Loucy (cell line): ENCODE measurements at regions not wholly inside any gene's neighbourhood (a gene's known extent, or its start where the extent isn't known, plus 50 kb on each side); places are given as distances from the start of the nearest gene placed in this dataset.

Experiments used
- H2AFZ ChIP-seq: fragments of 200-600 bp; sonication (generic); 2 replicates; pipeline ENCODE4 v1.6.0; 2016; ENCODE audit warnings: antibody characterized with exemption, mild to moderate bottlenecking, low read length, moderate library complexity
- H3F3A ChIP-seq: fragments of 200-600 bp; 2 replicates; pipeline ENCODE4 v1.6.0; 2016; ENCODE audit warnings: antibody characterized with exemption, low read depth, mild to moderate bottlenecking
- H3K27me3 ChIP-seq: fragments of 200-600 bp; sonication (generic); 2 replicates; pipeline ENCODE4 v1.6.1; 2014; ENCODE audit warnings: low read length, mild to moderate bottlenecking; ENCODE audit not compliant: insufficient read depth, poor library complexity, severe bottlenecking
- H3K36me3 ChIP-seq: fragments of 200-600 bp; sonication (generic); 2 replicates; pipeline ENCODE4 v1.6.1; 2016; ENCODE audit warnings: low read length; ENCODE audit not compliant: insufficient read depth
- H3K4me1 ChIP-seq: fragments of 200-600 bp; sonication (generic); 2 replicates; pipeline ENCODE4 v1.5.1; 2014; ENCODE audit warnings: low read length, mild to moderate bottlenecking; ENCODE audit not compliant: insufficient read depth, poor library complexity, severe bottlenecking
- H3K4me2 ChIP-seq: fragments of 200-600 bp; sonication (generic); 2 replicates; pipeline ENCODE4 v1.6.0; 2014; ENCODE audit warnings: antibody characterized with exemption, low read length, low read depth, mild to moderate bottlenecking; ENCODE audit not compliant: poor library complexity, severe bottlenecking
- H3K4me3 ChIP-seq: fragments of 200-600 bp; sonication (generic); 2 replicates; pipeline ENCODE4 v1.5.1; 2014; ENCODE audit warnings: low read length, mild to moderate bottlenecking, mixed read lengths; ENCODE audit not compliant: poor library complexity, severe bottlenecking
- H3K79me2 ChIP-seq: fragments of 200-600 bp; sonication (generic); 2 replicates; pipeline ENCODE4 v1.6.1; 2014; ENCODE audit warnings: low read length; ENCODE audit not compliant: insufficient read depth
- H3K9ac ChIP-seq: fragments of 200-600 bp; sonication (generic); 2 replicates; pipeline ENCODE4 v1.6.0; 2014; ENCODE audit warnings: mild to moderate bottlenecking, low read depth, low read length, moderate library complexity; ENCODE audit not compliant: poor library complexity, severe bottlenecking
- H3K9me2 ChIP-seq: fragments of 200-600 bp; sonication (generic); replicated peaks from 2 replicates; pipeline ENCODE4 v1.6.1; 2016; ENCODE audit warnings: low read depth, low read length, mixed read lengths
- H3K9me3 ChIP-seq: fragments of 200-600 bp; sonication (generic); 2 replicates; pipeline ENCODE4 v1.6.1; 2014; ENCODE audit warnings: mild to moderate bottlenecking, antibody characterized with exemption, low read length, low read depth; ENCODE audit not compliant: insufficient read depth
- H4K20me1 ChIP-seq: fragments of 200-600 bp; sonication (generic); 2 replicates; pipeline ENCODE4 v1.6.0; 2014; ENCODE audit warnings: antibody characterized with exemption, low read length, mild to moderate bottlenecking; ENCODE audit not compliant: insufficient read depth, poor library complexity, severe bottlenecking
- EZH2phosphoT487 ChIP-seq: fragments of 200-600 bp; IDR thresholded peaks from 2 replicates; pipeline ENCODE4 v1.6.1; 2018; ENCODE audit warnings: antibody characterized with exemption, mild to moderate bottlenecking, moderate library complexity, borderline replicate concordance
- TF ChIP-seq, protein P1 (sequence below): fragments of 200-600 bp; sonication (generic); conservative IDR thresholded peaks from 2 replicates; pipeline ENCODE4 v1.5.1; 2014; ENCODE audit warnings: mild to moderate bottlenecking, antibody characterized with exemption, low read length

DNA sequence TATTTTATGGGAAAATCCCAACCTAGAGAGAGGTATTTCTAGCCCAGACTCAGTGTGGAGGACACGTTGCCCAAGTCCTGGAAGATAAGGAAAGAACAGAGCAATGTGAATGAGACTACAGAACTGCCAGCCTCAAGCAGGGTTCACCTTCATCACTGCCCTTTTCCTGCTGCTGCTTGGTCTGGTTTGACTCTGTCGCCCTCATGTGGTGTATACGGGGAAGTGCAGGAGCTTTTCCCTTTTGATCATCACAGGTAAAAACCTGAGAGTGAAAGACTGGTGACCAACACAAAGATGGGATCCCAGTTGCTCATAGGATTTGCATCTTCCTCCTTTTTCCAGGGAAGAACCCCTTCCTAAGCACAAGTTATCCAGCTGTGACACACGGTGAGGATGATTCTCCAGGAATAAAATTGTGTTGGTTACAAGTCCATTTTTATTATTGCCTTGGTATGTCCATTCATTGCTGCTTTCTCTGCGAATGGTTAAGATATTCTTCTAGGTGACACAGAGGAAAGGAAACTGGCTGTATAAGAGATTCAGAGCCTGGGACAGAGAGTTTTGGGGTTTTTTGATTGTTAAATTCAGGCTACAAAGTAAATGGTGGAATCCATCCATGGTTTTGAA lies 89.5 kb upstream of the CD53 start:
- no peak overlapping the region for H3K4me2 ChIP-seq
- TF ChIP-seq, protein P1, sequence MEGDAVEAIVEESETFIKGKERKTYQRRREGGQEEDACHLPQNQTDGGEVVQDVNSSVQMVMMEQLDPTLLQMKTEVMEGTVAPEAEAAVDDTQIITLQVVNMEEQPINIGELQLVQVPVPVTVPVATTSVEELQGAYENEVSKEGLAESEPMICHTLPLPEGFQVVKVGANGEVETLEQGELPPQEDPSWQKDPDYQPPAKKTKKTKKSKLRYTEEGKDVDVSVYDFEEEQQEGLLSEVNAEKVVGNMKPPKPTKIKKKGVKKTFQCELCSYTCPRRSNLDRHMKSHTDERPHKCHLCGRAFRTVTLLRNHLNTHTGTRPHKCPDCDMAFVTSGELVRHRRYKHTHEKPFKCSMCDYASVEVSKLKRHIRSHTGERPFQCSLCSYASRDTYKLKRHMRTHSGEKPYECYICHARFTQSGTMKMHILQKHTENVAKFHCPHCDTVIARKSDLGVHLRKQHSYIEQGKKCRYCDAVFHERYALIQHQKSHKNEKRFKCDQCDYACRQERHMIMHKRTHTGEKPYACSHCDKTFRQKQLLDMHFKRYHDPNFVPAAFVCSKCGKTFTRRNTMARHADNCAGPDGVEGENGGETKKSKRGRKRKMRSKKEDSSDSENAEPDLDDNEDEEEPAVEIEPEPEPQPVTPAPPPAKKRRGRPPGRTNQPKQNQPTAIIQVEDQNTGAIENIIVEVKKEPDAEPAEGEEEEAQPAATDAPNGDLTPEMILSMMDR, result peak; percentile 97
- TF ChIP-seq EZH2phosphoT487, result no peak
- H3K36me3 ChIP-seq, result 0 out of 2 replicates have a peak, but pooled peaks cover 1% of the 10 kb centered on the region
- H4K20me1 ChIP-seq, result no peaks in the 10 kb centered on the region
- H3K9me2 ChIP-seq, result no peaks in the 10 kb centered on the region
- H2AFZ ChIP-seq, result no peak overlapping the region
- H3K4me3 ChIP-seq, result no peak overlapping the region
- H3F3A ChIP-seq, result peaks cover 11% of the 10 kb centered on the region
- H3K79me2 ChIP-seq, result no peaks in the 10 kb centered on the region
- H3K9me3 ChIP-seq, result peaks cover 5% of the 10 kb centered on the region
- no peaks in the 10 kb centered on the region for H3K27me3 ChIP-seq
- H3K9ac ChIP-seq, result no peak overlapping the region
- peaks cover 45% of the 10 kb centered on the region for H3K4me1 ChIP-seq

DNA sequence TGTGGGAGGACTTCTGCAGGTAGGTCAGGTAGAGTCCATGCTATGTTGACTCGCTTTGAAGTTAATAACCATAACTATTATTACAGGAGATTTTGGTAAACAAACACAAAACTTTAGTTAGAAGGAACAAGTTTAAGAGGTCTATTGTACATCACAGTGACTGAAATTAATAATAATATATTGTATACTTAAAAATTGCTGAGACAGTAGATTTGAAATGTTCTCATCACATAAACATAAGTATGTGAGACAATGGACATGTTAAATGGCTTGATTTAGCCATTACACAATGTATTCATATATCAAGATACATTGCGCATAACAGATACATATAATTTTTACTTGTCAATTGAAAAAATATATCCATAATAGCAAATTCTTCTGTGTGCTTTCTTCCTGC lies 91.4 kb upstream of the CD53 start:
- no peaks in the 10 kb centered on the region for H3K27me3 ChIP-seq
- H3K9me3 ChIP-seq, result no peaks in the 10 kb centered on the region
- H3K4me3 ChIP-seq, result no peak overlapping the region
- H3K9me2 ChIP-seq, result no peaks in the 10 kb centered on the region
- H4K20me1 ChIP-seq, result no peaks in the 10 kb centered on the region
- H2AFZ ChIP-seq, result no peak overlapping the region
- peaks cover 28% of the 10 kb centered on the region for H3K4me1 ChIP-seq
- H3K36me3 ChIP-seq, result no peaks in the 10 kb centered on the region
- H3F3A ChIP-seq, result peaks cover under 1% of the 10 kb centered on the region; the same call in 1 of the 2 replicates
- no peak overlapping the region for H3K4me2 ChIP-seq
- H3K79me2 ChIP-seq, result no peaks in the 10 kb centered on the region
- TF ChIP-seq EZH2phosphoT487, result no peak
- TF ChIP-seq, protein P1, result no peak
- no peak overlapping the region for H3K9ac ChIP-seq

DNA sequence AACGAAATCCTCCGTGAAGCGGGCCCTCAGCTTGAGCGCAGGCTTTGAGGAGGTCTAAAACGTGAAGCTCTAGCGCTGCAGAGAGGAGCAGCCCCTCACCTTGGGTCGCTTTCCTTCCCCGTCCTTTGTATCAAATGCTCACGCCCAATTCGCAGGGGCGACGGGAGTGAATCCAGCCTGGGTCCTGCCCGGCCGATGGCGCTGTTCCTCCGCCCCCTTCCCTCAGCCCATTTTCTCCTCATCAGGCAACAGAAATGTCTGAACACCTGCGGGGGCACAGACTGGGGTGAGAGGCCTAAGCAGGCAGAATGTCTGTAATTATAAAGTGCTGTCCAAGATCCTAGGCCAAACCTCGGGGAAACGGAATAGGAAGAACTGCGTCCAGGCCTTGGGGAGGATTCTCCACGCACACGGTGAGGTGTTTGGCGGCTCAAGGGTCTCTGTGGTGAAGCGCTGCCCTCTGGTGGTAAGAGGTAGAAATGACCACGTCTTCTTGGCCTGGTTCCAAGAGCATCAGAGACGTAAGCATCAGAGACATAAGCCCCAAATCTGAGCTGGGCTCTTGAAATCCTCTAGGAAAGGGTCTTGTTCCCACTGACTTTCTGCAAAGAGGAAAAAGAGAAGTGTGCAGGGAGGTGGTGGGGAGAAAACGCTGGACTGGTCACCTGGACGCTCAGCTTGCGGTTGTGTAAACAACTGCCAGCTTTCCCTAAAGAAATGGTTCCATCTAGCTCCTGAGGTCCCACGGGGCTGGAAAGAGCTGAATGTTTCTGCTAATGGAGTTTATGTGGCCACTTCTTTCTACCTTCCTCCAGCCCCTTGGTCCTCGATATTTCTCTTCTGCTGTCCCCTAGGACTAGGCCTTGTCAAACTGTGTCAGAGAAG lies 92.1 kb upstream of the CD53 start:
- no peak for TF ChIP-seq EZH2phosphoT487
- TF ChIP-seq, protein P1, result peak; percentile 84
- Histone ChIP-seq H3K4me3 (no peak overlapping the region), H3K9me2 (no peaks in the 10 kb centered on the region), H4K20me1 (no peaks in the 10 kb centered on the region), H3K27me3 (no peaks in the 10 kb centered on the region), H3K79me2 (no peaks in the 10 kb centered on the region), H3K4me1 (peaks cover 21% of the 10 kb centered on the region), H2AFZ (no peak overlapping the region), H3K9ac (no peak overlapping the region), H3K4me2 (no peak overlapping the region), H3F3A (no peaks in the 10 kb centered on the region), H3K9me3 (no peaks in the 10 kb centered on the region), H3K36me3 (no peaks in the 10 kb centered on the region)
